ENCODE measurements at regions not wholly inside any gene's neighbourhood (a gene's known extent, or its start where the extent isn't known, plus 50 kb on each side); places are given as distances from the start of the nearest gene placed in this dataset.
A peak's percentile ranks its signal among the peaks of the same experiment; 100 is the strongest.
"Not testable (repeated sequence)": the region's sequence is repeated elsewhere in the genome, so short reads cannot be mapped to it uniquely, and the experiment has no call there.

DNA sequence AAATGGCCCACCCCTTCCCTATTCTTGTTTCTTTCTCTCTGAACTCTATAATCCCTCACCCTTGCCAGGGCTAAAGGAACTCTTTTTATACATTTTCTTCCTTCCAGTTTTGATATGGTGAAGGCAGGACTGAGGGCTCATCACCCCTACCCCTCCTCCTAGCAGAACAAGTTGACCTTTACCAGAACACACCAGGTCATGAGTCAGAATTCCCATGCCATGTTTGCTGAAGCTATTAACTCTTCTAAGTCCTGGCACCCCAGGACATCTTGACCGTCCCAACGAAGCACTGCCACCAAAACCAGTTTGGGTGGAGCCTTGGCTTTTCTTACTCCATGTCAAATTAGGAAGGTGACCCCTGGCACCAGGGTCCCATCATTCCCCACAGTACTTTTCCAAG is 57.5 kb upstream of the DYNLT3 start:
- DNase-seq = peak; percentile 2

GRCh38 chrX:37905436-37906147 is 58.2 kb upstream of the DYNLT3 start:
- DNase-seq = no peak

DNA sequence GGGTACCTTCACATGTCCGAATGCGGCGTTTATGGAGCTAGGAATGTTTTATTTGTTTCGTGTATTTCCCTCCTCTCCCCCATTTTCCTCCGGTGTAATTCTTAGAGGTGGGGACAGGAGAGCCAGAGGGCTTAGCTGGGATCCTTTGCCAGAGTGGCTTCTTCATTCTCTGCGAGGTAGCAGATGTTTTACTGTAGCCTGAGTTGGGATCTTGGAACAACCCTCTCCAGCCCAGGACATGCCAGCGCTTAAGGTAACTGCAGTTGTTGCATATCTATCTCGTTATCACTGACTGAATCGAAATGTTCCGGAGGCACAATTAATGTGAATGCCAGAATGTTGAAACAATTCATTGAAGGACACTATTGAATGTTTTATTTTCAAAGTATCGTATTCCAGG is 59.0 kb upstream of the DYNLT3 start:
- no peak for DNase-seq

GRCh38 chrX:37910186-37910585 is 62.8 kb upstream of the DYNLT3 start:
- no peak for DNase-seq

DNA sequence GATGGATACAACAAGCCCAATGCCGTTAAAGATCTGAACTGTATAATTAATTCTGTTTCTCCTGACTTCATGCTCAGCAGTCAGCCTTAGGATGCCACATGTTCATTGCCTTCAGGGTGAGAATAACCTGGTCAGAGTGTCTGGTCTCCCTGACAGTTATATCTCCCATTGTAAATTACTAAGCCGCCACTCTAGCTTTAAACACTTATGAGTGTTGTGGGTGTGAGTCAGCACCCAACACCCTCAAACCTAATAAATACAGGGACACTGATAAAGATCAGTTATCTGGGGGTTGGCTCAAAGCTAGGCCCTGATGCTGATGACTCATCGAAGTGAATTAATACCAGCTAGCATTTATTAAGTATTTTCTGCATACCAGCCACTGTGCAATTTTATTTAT is 64.9 kb upstream of the DYNLT3 start:
- DNase-seq = no peak

DNA sequence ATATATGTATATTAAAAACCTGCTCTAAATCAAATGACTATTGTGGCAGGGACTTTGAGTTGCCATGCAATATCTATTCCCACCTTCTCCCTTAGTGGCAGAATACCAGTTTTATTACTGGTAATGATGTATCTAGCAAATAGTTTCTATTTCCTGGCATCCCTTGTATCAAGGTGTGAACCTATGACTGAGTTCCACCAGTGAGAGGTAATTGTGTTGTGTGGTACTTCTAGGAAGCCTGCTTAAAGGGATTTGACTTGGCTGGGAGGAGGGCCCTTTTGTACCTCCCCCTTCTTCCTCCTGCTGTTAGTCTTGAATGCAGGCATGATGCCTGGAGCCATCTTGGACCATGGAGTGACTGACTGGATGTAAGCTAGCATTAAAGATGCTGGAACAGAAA is 65.4 kb upstream of the DYNLT3 start:
- no peak for DNase-seq

DNA sequence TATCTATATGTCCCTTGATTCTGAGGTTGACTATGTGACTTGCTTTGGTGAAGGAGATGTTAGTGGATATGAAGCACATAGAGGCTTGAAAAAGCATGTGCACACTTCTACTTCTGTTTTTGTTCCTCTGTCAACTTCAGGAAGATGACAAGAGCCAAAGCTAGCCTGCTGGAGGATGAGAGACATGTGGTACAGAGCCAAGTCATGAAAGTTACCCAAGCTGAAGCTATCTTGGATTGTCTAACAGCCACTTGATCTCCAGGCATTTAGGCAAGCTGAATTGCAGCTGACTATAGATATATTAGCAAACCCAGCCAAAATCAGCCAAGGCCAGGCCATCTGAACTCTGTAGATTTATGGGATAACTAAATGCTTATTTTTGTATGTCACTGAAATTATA is 70.8 kb upstream of the DYNLT3 start:
- no peak for DNase-seq

DNA sequence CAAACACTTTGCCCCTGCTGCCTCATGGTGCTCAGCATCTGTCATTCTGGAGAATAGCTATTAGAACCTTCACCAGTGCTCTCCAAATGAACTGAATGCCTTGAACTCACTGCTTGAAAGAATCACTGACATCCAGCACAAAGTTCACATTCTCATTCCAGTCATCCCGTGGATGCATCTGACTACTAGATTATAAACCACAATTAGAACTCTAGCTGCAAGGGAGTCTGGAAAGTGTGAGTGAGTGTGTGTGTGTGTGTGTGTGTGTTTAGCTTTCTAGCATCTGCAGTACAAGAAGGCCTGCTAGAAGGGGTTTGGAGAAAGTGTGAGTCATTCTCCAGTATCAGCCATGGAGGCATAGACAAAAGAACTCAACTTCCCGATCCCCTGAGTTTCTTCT is 71.3 kb upstream of the DYNLT3 start:
- no peak for DNase-seq

DNA sequence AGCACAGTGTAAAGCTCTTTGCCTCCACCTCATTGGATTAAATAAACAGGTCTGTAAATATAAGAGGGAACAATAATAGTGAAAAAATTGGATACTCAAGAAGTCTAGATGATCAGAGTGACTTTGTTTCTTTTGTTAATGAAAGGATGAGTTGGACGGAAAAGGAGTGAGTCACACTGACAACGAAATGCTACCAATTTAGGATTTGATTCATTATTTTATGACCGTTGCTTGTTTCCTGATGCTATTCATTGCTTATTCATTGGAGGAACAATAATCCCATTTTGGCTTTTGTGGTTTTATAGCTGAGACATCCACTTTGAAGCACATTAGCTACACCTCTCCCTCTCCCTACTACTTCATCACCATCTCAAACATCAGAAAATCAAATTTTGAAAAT is 74.4 kb upstream of the DYNLT3 start:
- no peak for DNase-seq

- DNase-seq = no peak
Observed at GRCh38 chrX:37922928-37923327, 75.6 kb upstream of the DYNLT3 start.

GRCh38 chrX:37925761-37926160 is 78.4 kb upstream of the DYNLT3 start:
- DNase-seq = not testable (repeated sequence)

- peak; percentile 47 for DNase-seq
Observed at GRCh38 chrX:37926700-37927099, 79.3 kb upstream of the DYNLT3 start.

- no peak for DNase-seq
Observed at GRCh38 chrX:37942170-37942569, 64.2 kb upstream of the SYTL5 start.

GRCh38 chrX:37943554-37944344 is 62.6 kb upstream of the SYTL5 start:
- no peak for DNase-seq

DNA sequence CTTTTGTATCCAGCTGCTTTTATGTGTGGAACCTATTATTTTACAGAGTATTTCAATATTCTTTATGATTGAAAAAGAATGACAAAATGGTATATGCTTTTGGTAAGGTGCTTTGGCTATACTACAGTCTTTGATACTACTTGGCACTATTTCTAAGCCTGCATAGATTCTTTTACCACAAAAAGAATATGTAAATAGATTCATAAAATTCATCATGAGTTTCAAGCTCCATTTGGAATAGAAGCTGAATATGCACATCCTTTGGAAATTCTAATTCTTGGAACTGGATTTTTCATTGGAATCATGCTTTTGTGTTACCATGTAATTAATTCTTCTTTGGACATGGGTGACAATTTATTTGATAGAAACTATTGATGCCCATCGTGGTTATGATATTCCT is 60.2 kb upstream of the SYTL5 start:
- no peak for DNase-seq

GRCh38 chrX:37955273-37955672 is 51.1 kb upstream of the SYTL5 start:
- DNase-seq = no peak

GRCh38 chrX:37956223-37956622 is 50.1 kb upstream of the SYTL5 start:
- no peak for DNase-seq

Data from suppressor macrophage treated with lipopolysaccharide for 4 hours (primary cell).